ENCODE measurements at regions not wholly inside any gene's neighbourhood (a gene's known extent, or its start where the extent isn't known, plus 50 kb on each side); places are given as distances from the start of the nearest gene placed in this dataset.
A peak's percentile ranks its signal among the peaks of the same experiment; 100 is the strongest.
"Not testable (repeated sequence)": the region's sequence is repeated elsewhere in the genome, so short reads cannot be mapped to it uniquely, and the experiment has no call there.

DNA sequence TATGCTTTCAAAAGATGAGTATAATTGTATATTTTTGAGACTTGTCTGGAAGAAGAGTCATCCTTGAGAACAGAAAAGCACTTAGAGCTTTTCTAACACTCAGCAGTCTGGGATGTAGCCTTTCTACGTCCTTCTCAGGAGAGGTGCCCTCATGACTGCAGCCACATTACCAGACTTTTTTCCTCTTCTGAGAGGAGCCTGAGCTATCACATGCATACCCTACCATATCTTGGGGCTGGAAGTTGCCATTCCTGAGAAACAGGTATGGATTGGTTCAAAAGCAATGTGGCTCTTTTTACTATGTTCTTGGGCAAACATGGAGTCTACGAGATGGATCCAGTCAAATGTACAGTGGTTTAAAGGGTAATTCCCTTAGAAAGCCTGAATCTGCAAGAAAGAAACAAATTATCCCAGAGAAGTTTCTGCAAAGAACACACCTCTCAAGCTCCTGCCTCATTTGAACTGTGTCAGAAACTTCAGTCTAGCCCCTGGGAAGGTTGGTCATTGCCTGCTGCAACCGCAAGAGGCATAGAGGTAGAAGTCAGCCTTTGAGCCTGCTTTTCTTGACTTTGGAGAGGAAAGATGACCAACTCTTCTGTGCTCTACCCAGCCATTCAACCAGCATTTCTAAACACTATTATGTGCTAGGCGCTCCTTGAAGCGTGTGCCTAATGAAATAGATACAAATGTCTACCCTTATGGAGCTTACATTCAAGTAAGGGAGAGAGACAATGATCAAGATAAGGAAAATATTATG is 401.9 kb upstream of the ACTBL2 start:
- DNase-seq (ENCODE audit: low spot score) = no peak

DNA sequence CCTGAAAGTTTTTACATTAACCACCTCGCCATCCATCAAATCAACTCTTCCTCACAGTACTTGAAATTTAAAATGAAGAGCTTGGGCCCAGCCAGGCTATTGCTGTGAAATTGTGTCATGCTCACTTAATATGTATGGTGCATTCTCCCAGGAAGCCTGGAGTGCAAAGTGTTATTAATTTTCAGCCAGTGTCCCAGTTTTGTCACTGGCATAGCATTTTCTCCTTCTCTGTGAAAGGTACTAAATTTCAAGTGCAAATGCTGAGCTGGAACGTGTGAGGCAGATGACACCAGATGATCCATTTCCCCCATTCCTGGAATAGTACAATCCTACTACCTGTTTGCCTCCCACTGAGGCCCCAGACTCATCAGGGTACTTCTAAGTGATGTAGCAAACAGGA is 397.6 kb upstream of the ACTBL2 start:
- no peak for DNase-seq (ENCODE audit: low spot score)

GRCh38 chr5:57878301-57878722 is 395.7 kb upstream of the ACTBL2 start:
- DNase-seq (ENCODE audit: low spot score) = peak; percentile 36

DNA sequence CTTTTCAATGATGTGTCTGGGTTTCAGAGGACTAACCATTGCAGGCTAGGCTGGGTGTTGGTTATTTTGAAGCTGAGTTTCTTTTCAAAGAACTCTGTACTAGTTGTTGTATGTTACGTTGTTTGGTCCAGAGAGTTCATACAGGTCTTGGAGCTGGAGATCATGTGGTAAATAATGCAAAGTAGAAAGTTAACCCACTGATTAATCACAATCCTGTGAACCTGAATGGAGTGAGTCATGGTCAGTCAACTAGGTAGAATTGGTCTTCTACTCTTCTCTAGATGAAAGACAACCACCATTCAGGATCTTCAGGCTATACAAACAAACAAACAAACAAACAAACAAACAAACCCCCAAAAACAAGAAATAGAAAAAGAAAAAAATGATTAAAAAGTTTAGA is 388.9 kb upstream of the ACTBL2 start:
- DNase-seq (ENCODE audit: low spot score) = no peak

- DNase-seq (ENCODE audit: low spot score) = not testable (repeated sequence)
Measured at GRCh38 chr5:57870267-57870666, 387.7 kb upstream of the ACTBL2 start.

DNA sequence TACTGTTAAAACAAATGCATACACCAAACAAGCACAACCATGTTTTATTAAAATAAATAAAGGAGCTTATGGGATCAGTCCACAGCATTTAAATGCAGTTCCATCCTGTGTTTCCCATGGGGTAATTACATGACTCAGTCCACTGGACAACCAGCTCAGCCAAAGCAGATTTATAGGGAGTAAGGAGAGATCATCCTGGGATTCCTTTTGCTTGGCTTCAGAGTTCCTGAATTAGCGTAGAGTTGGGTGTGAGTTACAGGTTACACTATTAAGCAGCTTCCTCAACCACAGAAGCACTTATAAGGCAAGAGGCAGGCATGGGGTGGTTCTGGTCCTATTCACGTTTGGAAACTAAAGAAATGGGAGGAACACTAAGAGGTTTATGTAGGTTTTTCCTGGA is 381.1 kb upstream of the ACTBL2 start:
- no peak for DNase-seq (ENCODE audit: low spot score)

DNA sequence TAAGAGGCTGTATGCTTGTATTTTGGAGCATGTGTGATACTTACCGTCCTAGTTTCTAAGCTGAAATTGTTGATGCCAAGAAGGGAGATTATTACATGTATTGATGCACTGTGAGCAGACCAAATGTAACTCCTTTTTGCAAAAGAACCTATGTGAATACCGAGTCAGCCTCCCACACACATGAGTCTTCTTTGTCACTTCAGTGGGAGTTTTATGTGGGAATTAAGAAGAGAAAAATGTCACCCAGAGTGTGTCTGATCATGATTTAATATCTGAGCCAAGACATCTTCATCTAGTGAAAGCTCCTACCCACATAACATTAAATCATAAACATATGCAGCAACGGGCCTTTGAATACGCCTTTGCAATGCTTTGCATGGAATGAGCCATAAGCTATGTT is 380.3 kb upstream of the ACTBL2 start:
- no peak for DNase-seq (ENCODE audit: low spot score)

- DNase-seq (ENCODE audit: low spot score) = no peak
Measured at GRCh38 chr5:57862471-57862911, 379.9 kb upstream of the ACTBL2 start.

DNA sequence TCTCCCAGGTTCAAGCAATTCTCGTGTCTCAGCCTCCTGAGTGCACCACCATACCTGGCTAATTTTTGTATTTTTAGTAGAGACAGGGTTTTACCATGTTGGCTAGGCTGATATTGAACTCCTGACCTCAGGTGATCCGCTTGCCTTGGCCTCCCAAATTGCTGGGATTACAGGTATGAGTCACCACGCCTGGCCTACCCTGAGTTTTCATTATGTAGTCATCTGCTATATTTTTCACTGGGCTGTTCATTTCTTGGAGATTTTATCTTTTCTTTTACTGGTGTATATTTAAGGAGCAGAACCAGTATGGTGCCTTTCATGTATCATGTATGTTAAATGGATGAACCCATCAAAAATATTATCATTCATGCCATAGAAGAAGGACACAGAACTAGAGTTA is 377.0 kb upstream of the ACTBL2 start:
- DNase-seq (ENCODE audit: low spot score) = no peak

GRCh38 chr5:57858905-57859304 is 376.3 kb upstream of the ACTBL2 start:
- no peak for DNase-seq (ENCODE audit: low spot score)

GRCh38 chr5:57857696-57858095 is 375.1 kb upstream of the ACTBL2 start:
- no peak for DNase-seq (ENCODE audit: low spot score)

- DNase-seq (ENCODE audit: low spot score) = no peak
Measured at GRCh38 chr5:57855831-57856230, 373.2 kb upstream of the ACTBL2 start.

DNA sequence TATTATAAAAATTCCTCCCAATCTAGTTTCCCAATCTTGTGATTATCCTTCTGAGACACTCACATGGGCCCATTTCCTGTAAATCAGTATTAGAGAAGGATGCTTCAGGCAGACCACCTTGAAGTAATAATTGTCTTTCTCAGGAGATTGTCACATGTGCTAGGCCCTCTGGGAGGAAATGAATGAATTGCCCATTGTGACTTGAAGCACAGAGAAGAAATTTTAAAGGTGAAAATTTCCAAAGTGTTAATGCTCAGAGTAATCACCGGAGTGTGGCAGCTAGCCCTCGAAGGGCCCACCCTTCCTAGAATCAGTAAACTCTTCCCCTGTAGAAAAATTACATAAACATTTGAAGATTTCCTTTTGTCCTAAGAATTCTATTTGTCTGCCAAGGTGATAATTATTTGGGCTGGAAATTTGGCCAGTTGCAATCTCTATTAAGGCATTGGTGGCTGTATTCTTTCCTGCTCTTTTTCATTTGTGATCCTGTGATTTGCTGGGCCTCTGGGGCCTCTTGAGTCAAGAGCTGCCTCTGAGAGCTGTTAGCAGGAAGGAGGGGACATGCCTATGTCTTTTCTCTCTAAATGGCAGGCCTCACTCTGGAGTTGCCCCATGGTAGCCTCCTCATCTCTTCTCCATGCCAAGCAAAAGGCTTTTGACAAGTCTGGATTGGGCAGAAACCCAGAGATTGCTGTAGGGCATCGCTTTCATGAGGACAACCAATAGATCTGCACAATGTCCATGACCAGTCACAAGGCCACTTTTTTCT is 371.5 kb upstream of the ACTBL2 start:
- DNase-seq (ENCODE audit: low spot score) = no peak

GRCh38 chr5:57850109-57850508 is 367.5 kb upstream of the ACTBL2 start:
- DNase-seq (ENCODE audit: low spot score) = peak; percentile 9

DNA sequence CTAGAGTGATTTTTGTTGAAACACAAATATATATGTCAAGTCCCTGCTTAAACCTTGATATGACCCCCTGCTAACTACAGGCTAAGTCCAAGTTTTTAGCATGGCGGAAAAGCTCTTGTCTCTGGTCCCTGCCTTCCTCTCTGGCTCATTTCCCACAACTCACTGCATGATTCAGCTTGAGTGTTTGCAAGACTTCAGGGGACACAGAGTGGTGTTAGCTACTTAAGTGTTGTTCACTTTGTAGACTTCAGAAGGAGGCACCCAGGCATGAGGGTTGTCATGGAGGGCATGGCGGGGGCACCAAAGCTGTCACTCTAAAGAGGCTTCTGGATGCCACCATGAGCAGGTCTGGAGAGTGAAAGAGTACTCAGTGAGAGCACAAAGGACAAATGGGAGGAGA is 362.4 kb upstream of the ACTBL2 start:
- DNase-seq (ENCODE audit: low spot score) = no peak

GRCh38 chr5:57844410-57844809 is 361.8 kb upstream of the ACTBL2 start:
- DNase-seq (ENCODE audit: low spot score) = no peak

DNA sequence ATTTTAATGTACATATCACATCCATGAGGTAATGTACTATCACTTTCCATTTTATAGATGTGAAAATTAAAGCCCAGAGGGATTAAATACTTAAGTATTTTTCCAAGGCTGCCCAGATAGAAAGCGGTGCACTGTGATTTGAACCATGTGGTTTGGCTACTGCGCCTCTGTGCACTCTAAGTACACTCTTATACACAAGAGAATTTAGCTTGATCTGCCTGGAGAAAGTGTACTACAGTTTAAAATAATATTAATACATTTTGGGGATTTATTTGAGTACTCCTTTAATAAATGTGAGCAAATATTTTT is 360.4 kb upstream of the ACTBL2 start:
- no peak for DNase-seq (ENCODE audit: low spot score)

- no peak for DNase-seq (ENCODE audit: low spot score)
Measured at GRCh38 chr5:57842364-57843058, 359.9 kb upstream of the ACTBL2 start.

DNA sequence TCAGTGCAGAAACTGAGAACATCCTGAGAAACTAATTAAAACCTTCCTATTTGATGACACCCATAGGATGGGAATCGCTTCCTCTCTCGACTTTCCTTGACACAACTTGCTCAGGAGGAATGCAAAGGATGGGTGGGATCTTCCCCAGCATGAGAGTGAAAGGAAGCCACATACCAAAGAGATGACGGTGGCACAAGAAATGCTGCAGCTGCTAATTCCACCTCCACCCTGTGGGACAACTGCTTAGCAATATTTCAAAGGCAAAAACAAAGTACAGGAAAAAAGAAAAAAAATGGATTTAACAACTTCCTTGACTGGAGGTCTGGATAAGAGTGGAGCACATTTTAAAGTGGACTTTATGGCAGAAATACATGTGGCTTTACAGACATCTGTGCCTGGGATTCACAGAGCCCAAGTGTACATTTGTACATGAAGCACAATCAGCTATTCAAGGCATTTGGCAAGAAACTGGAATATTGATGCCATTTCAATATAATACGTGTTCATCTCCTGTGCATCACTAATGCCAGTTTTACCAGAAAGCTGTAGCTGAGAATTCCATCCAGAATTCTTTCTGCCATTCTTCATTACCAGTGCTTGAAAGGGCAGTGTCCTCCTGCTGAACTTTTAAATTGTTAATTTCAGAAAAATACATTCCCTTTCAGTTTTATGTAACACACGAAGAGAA is 359.2 kb upstream of the ACTBL2 start:
- DNase-seq (ENCODE audit: low spot score) = peak; percentile 48

DNA sequence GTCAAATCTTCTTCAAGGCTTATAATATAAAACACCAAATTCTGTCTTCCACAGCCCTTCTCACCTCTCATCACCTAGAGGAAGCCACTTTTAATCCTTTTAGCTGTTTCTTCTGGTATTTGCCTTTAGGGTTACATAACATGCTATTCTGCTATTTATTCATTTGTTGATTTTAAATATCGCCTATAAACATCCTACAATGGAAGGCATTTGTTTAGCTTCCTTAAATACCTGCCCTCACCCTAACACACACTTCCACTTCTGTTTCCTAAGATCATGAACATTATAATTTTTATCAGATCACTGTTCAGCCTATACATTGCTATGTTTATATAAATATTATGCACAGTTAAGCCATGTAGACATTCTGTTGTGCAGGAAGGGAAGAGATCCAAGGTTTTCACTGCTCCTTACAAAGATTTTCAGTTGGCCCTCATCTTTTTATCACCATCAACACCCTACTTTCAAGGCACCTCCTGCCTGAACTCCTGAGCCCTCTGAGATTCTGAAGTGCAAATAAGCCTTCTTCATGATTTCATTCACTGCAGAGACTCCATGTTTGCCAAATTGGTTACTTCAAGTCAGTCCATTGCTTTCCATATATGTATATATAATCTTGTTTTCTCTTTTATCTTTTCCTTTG is 356.9 kb upstream of the ACTBL2 start:
- DNase-seq (ENCODE audit: low spot score) = no peak

- DNase-seq (ENCODE audit: low spot score) = no peak
Measured at GRCh38 chr5:57839025-57839424, 356.4 kb upstream of the ACTBL2 start.

GRCh38 chr5:57836921-57837320 is 354.3 kb upstream of the ACTBL2 start:
- no peak for DNase-seq (ENCODE audit: low spot score)

Data from SW480 (cell line).